ENCODE measurements at regions not wholly inside any gene's neighbourhood (a gene's known extent, or its start where the extent isn't known, plus 50 kb on each side); places are given as distances from the start of the nearest gene placed in this dataset.

GRCh38 chr1:29478879-29479278 lies 242.6 kb downstream of the PTPRU start:
- no peak for ATAC-seq

DNA sequence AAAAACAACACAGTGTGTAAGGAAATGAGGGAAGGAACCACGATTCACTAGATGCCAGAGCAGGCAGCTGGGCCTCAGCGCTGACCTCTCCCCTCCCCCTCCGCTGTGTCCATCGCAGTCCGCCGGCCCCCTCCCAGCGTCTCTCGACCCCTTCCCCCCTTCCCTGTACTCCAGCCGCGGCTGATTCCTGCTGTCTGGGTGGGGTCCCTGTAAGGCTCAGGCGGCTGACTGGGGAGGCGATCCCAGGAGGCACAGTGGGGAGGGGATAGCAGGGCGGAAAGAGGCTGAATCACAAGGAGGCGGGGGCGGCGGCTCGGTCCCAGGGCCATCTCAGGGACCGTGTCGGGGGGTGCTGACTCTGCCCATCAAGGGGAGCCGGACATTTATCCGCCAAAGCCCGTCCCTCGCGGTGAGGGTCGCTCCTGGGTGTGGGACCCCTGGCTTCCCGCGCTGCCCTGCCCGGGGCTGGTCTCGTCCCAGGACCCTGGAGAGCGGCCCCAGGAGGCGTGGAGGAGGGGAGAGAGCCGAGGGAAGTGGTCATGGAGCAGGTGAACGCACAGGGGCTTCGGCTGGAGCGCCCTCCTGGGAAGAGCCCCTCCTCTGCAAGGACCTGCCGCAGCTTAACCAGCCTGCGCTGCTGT lies 241.9 kb downstream of the PTPRU start:
- ATAC-seq: no peak

DNA sequence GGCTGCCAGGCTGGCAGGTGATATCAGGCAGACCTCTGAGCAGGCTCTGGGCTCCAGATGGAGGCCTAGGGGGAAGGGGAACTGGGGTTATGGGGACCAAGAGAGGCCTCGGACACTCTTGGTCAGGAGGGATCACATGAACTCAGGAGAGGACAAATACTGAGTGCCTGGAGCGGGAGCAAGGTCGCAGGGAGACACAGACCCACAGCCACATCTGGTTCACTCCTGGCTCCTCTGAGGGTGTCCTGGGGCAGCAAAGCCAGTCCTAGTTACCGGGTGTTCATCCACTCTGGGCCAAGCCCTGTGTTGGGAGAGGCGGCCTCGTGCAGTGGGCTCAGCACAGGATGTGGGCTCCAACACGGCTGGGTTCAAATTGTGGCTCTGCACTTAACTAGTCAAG lies 239.0 kb downstream of the PTPRU start:
- ATAC-seq: no peak

DNA sequence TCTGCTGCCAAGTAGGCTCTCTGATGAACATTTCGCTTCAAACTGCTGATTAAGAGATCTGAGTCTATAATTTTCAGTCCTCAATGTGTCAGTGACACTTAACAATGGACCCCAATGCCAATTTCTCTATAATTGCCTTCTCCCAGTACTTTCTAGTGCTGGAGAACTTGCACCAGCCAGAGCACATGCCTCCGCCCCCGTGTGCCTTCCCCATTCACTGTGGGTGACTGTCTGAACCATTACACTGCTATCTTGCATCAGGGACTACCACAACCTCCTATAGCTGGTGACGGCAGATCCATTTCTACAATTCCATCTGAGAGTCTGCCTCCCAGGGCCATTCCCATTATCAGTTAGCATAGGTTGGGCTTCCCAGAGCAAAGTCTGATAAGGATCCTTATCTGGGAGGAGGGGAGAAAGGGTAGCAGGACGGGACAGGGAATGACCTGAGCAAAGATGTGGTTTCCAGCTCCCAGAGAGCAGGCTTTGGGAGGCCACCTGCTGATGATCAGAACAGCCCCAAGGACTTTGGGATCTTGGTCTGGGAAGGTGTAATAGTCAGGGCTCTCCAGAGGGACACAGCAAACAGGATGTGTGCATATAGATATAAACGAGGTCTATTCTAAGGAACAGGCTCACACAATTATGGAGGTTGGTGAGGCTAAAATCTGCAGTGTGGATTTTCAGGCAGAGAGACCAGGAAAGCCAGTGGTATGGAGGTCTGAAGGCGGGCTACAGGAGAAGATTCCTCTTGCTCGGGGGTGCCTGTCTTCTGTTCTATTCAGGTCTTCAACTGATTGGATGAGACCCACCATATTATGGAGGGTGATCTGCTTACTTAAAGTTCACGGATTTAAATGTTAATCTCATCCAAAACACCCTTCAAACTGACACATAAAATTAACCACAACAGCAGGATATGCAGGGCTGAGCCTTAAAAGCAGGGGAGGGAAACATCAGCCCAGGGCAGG lies 238.2 kb downstream of the PTPRU start:
- ATAC-seq: no peak

DNA sequence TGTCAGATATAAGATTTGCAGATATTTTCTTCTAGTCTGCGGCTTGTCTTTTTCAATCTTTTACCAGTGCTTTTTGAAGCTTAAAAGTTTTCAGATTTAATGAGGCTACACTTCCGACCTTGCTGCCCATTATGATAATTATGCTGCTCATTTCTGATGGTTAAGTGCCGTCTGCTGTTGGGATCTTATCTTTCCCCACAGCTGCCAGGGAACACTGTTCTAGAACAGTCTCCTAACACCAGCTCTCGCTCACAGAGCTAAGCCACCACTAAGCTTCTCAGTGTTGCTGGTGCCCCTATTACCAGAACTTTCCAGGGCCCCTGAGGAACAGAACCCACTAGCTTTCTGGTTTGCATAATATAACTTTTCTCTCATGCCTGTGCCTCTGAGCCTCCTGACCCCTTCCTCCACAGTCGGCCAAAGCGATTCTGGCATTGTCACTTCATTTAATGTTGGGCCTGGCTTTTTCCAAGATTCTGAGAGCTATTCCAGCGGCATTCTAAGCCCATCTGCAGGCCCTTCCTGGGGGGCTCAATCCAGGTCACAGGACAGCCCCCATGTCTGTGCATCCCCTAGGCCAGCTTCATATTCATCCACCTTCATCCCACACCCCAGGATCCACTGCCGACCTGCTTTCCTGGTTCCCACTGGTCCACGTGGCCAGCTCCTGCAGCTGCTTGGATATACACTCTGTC lies 237.0 kb downstream of the PTPRU start:
- no peak for ATAC-seq

DNA sequence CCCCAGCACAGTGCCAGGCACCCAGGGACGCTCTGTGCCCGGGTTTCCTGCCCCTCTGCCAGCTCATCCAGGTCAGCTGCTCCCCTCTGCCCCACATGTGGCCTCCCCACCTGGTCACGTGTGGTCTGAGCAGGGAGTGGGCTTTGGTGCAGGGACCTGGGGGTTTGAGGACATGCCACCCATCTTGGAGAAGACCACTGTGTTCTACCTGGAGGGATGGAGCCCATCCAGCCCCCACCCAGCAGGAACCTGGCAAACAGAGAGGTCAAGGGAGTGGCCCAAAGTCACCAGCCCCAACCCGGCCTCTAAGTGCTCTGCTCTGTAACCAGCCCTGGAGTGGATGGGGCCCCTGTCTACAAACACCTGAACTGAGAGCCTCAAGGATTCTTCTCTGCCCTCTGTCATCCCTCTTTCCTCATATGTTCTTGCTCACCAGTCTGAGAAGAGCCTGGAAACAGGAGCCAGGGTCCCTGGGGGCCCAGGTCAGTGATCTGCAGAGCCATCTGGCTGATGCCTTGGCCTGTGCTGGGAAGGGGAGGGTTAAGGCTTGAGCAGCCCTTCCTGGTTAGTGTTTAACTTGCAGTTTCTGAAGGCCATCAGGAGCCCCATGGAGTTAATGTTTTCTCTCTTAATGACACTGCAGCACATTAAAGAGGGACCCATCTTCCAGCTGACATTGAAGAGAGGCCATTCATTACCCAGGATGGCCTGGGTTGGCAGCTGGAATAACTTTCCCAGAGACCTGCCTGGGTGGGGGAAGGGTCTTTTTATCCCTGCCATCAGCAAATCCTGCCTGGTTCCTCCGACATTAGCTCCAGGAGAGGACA lies 235.4 kb downstream of the PTPRU start:
- ATAC-seq: no peak

DNA sequence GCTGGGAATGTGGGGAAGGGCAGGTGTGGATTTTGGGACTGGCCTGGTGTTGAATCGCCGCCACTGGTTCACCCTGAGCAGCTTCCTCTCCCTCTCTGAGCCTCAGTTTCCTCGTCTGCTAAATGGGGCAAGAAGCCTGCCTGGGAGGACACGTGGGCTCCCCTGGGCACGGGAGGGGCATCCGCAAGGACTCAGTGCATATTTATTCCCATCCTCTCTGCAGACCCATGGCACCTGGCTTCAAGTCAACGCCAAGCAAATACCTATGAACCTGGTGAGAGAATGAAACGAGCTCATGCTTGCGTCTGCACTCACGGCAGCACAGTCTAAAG lies 234.4 kb downstream of the PTPRU start:
- no peak for ATAC-seq

DNA sequence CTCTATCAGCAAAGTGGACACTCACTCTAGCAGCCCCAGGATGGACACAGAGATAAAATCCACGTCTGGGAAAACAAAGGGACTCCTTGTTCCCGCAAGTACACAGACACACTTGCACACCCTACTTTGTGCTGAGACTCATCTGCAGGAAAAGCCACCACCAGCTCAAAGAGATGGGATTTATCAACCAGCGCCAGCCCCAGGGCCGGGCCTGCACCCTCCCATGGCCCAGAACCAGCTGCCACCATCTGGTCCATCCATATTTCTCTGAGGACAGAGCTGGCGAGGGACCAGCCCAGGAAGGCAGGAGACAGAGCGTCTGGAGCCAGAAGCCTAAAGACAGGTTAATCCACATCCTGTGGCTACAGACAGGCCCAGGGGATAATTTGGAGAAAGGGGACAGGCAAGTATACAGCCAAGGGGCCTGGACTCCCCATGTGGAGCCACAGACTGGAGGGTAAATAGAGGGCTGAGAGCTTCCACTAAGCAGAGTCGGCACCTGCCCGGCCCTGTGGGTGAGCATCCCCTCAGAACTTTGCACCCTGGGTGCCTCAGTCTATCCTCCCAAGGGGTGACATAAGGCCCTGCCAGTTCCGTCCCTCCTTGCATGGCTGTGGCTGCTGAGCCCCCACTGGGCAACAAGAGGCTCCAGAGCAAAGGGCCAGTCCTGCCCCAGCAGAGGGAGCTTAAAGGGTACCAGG lies 233.9 kb downstream of the PTPRU start:
- no peak for ATAC-seq

GRCh38 chr1:29469457-29469856 lies 233.1 kb downstream of the PTPRU start:
- ATAC-seq: no peak

DNA sequence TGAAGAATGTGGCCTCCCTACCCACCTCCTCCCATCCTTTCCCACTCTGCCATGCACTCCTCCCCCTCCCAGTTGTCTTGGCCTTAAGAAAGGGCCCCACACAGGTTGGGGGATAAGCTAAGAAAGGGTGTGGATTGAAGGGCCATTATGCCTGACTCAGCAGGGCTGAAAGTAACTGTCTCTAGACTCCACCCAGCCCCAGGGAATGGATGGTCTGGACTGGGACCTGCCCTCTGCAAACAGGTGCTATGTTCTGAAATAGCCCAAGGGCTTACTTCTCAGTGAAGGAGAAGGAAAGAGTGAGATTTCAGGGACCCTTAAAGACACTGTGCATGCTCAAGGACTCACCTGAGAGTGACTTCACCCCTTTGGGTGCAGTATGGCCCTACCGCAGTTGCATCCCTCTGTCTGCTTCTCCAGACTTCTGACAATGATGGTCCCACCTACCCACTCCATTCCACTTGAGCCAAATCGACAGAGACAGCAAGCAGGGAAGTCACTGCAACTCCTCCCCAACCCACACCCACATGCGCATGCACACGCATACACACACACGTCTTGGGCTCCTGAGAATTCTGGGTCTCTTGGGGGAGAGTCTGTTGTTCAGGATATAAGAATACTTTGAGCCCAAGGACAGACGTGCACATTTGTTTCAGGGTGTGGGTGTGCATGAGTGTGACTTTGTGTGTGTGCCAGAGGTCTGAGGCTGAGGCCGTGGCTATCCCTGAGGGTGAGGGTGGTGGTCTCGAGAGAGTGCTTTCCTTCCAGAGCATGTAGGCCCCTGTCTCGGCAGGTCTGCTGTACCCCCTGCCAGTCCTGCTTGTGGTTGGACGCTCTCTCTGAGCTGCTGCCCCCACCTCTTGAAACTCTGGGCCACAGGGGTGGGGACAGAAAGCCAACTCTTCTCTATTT lies 231.9 kb downstream of the PTPRU start:
- no peak for ATAC-seq

- ATAC-seq: no peak
Measured at GRCh38 chr1:29466258-29466657, 229.9 kb downstream of the PTPRU start.

DNA sequence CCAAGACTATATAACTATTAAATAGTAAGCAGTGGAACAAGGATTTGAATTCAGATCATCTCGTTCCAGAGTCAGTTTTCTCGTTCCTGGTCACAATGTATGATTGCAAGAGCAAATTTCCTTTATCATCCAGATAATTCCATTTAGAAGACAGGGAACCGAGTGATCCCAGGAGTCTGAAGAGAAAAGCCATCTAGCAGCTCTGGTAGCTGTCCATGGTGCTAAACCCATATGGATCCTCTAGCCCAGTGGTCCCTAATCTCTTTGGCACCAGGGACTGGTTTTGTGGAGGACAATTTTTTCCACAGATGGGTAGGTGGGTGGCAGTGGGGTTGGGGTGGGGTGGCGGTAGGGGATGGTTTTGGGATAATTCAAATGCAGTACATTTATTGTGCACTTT lies 229.4 kb downstream of the PTPRU start:
- ATAC-seq: no peak

- ATAC-seq: no peak
Measured at GRCh38 chr1:29462096-29462495, 225.8 kb downstream of the PTPRU start.

DNA sequence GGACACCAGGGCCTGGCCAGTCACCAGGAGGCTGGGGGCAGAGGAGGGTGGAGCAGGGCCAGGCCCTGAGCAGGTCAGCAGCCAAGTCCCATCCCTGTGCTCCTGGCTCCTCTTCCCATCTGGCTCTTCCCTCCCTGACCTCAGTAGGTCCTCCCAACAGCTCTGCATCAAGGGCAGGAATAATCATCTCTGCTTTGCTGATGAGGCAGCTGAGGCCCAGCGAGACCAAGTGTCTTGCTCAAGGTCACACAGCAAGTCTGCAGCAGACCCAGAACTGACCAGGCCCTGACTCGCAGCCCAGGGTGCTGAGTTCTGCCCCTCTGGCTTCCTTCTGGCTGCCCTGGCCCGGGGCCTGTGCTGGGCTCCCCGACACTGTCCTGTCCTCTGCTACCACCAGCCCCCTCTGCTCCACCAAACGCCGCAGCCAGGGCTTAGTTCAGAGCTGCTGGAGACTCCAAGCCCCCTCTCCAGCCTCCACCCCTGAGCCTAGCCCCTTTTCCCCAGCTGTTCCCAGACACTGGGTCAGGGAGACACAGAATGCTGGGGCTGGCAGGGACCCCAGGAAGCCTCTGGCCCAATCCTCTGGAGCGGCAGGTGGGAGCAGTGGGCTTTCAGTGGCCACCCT lies 224.9 kb downstream of the PTPRU start:
- no peak for ATAC-seq

GRCh38 chr1:29460694-29461093 lies 224.4 kb downstream of the PTPRU start:
- no peak for ATAC-seq

DNA sequence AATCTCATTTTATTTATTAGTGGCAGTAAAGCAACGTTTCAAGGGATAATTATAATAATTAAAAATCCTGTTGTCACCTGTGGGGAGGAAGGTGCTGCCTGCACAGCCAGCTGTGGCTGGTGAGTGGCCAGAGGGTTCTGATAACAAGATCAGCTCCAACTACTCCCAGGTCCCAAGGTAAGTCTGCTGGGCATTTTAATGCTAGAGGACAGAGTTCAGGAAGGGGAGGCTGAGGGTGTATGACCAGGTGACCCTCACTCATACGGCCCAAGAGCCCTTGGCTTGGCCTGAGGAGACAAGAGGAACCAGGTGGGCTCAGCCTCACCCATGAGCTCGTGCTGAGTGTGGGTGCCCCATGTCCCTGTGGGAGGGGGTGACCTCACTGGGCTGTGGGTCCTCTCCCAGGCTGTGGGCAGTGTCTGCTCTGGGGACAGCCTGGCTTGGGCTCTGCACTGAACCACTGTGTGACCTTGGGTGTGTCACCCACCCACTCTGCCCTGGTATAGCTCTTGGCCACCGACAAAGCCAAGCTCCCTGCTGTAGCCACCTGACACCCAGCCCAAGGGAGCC lies 223.8 kb downstream of the PTPRU start:
- ATAC-seq: no peak

DNA sequence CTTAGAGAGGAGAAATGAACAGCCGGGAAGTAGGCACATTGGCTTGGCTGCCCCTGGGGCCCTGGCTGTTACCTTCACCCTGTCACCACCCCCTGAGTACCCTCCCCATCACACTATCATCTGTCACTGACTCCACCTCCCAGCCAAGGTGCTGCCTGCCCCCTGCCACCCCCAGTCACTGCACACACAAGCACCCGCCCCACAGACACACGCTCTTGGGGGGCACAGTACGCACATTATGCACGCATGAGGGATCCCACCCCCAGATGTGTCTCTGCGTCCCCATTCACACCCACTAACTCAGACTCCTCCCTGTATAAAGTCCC lies 223.3 kb downstream of the PTPRU start:
- no peak for ATAC-seq

GRCh38 chr1:29458737-29459619 lies 222.7 kb downstream of the PTPRU start:
- no peak for ATAC-seq

Measured in activated CD4-positive, CD25-positive, alpha-beta regulatory T cell treated with anti-CD3 and anti-CD28 coated beads, Interleukin-2, amount 50 U/mL, for 24 hours (primary cell).